ENCODE measurements at regions not wholly inside any gene's neighbourhood (a gene's known extent, or its start where the extent isn't known, plus 50 kb on each side); places are given as distances from the start of the nearest gene placed in this dataset.

DNA sequence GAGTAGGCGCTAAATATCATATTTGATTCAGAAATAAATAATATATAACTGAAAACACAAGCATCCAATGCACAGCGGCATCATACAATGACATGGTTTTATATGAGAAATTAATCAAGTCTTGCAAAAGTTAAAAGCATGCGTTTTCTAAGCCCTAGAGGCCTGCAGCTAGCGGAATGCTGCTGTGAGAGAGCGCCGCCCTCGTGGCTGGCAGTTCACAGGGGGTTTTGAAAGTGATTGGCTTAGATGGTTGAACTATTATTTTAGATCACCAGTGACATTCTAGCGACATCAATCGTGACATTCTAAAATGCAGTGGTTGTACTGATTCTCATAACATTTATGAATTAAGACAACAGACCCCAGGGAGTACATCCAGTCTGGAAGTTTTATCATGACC is 235.2 kb upstream of the MGMT start:
- TF ChIP-seq CTCF (IDR thresholded peaks at IDR 0.05; ENCODE audit: insufficient read depth, low read depth, low read length, missing control alignments), result no peak
- no peak for DNase-seq (ENCODE audit: low read depth)
- H3K4me3 ChIP-seq (ENCODE audit: low read depth, low read length), result no peak overlapping the region

DNA sequence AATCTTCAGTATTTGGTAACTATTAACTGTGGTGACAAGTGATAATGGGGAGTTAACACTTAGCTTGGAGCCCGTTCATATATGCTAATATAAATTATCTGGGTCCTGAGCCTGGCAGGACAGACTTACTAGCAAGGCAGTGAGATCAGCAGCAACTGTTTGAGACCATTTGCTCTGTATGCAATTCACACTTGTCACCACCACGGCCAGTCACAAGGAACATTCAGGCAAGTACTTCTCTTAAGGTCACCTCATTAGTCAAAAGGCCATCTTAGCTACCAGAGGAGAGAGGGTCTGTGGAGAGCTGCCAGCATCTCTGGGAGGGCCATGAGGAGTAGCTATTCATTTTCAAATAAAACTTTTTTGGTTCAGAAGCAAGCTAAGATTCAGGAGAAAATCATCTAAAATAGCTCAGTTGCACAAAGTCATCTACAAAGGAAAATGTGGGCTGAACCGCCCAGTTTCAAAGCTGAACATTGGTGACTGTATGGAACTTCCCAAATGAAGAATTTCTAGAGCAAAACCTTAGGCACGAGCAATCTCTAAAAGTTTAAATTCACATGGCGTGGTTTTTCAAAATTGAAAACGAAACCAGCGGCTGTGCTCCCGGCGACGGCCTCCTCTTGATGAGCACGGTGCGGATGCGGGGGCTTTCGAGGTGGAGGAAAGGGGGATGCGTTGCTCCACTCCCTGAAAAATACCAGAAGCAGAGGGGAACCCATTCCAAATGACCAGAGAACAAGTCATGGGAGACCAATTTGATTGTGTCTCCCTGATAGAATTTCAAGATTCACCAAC is 233.5 kb upstream of the MGMT start:
- no peak for TF ChIP-seq CTCF (IDR thresholded peaks at IDR 0.05; ENCODE audit: insufficient read depth, low read depth, low read length, missing control alignments)
- H3K4me3 ChIP-seq (ENCODE audit: low read depth, low read length), result no peak overlapping the region
- DNase-seq (ENCODE audit: low read depth), result no peak

GRCh38 chr10:129236274-129236691 is 230.8 kb upstream of the MGMT start:
- no peak for TF ChIP-seq CTCF (IDR thresholded peaks at IDR 0.05; ENCODE audit: insufficient read depth, low read depth, low read length, missing control alignments)
- DNase-seq (ENCODE audit: low read depth), result no peak
- H3K4me3 ChIP-seq (ENCODE audit: low read depth, low read length), result no peak overlapping the region

DNA sequence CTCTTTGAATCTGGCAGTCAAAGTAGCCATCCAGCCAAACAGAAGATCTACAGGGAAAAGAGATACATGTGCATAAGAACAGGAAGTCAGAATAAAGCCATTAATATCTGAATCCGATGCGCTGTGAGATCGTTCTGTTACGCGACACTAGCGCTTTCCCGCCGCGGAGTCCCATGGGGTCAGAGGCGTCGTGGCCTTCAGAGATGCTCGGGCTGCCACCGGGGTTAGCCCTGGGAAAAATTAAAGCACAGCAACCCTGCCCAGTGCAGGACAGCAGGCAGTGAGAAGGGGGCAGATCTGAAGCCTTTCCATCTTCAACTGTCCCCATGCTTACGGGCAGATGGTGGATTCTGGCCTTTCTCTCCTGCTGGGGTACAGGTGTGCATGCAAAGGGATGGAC is 225.6 kb upstream of the MGMT start:
- DNase-seq (ENCODE audit: low read depth), result no peak
- TF ChIP-seq CTCF (IDR thresholded peaks at IDR 0.05; ENCODE audit: insufficient read depth, low read depth, low read length, missing control alignments), result no peak
- H3K4me3 ChIP-seq (ENCODE audit: low read depth, low read length), result no peak overlapping the region

DNA sequence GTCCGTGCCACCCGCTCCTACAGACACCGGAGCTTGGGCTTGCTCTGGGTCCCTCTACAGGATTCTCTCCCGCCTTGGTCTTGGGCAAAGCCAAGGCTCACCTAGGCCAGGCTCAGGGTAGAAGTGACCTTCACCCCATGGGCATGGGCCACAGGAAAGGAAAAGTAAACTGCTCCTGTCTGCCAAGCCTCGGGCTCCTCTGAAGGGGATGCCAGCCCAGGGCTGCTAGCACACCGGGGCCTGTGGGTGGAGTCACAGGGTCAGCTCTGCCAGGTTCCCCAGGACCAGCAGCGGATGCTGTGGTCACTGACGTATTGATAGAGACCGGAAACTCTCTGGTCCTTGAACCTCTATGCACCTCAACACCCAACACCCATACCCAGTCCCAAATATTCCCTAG is 222.7 kb upstream of the MGMT start:
- H3K4me3 ChIP-seq (ENCODE audit: low read depth, low read length), result no peak overlapping the region
- DNase-seq (ENCODE audit: low read depth), result no peak
- no peak for TF ChIP-seq CTCF (IDR thresholded peaks at IDR 0.05; ENCODE audit: insufficient read depth, low read depth, low read length, missing control alignments)

DNA sequence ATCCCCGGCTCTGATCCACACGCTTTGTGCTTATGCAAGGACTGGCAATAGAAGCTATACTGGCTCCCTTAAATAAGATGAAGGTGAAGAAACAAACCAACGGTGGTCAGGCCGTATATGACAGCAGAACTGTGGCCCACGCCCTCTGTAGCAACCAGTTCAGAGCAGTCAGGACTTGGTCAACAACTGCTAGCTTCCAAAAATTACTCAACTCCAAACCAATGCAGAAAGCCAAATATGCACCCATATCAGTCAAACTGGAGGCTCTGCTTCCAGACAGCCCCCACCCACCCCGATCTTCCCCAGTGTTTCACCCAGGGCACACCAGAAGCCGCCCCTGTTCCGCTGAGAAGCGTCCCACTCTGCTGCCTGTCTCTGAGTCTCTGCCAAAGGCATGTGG is 222.3 kb upstream of the MGMT start:
- no peak for TF ChIP-seq CTCF (IDR thresholded peaks at IDR 0.05; ENCODE audit: insufficient read depth, low read depth, low read length, missing control alignments)
- DNase-seq (ENCODE audit: low read depth), result no peak
- no peak overlapping the region for H3K4me3 ChIP-seq (ENCODE audit: low read depth, low read length)

All from GM12865 (cell line).